ENCODE measurements at regions not wholly inside any gene's neighbourhood (a gene's known extent, or its start where the extent isn't known, plus 50 kb on each side); places are given as distances from the start of the nearest gene placed in this dataset.

- no peak for DNase-seq (ENCODE audit: extremely low read depth in 1 of 4, low spot score in 3 of 4)
- in situ Hi-C loops (cut with MboI) (no loop called here), intact Hi-C loops (cut with micrococcal nuclease) (no loop called here)
- H3K27me3 ChIP-seq (ENCODE audit: control insufficient read depth in 2 of 2, insufficient read depth in 2 of 2, low read length in 2 of 2), result no peaks in the 10 kb centered on the region
- ATAC-seq, result no peak
- WGBS (ENCODE audit: insufficient coverage, low coverage, missing lambda C conversion rate), result 54% methylated on average over 5 of the region's 8 CpGs
- no peaks in the 10 kb centered on the region for H4K20me1 ChIP-seq (replicated peaks; ENCODE audit: control insufficient read depth, insufficient read depth, low read length)
- H3K79me2 ChIP-seq (ENCODE audit: control insufficient read depth, insufficient read depth, low read length), result no peaks in the 10 kb centered on the region
- H3K9me3 ChIP-seq (replicated peaks; ENCODE audit: control insufficient read depth, insufficient read depth, low read depth, low read length), result no peaks in the 10 kb centered on the region
- no peak for FAIRE-seq
- H2AFZ ChIP-seq (ENCODE audit: low read depth, low read length), result no peak overlapping the region
- no peaks in the 10 kb centered on the region for H3K9me1 ChIP-seq (ENCODE audit: control insufficient read depth, insufficient read depth, low read length)
- ChIA-PET CTCF (ENCODE audit: low intra/inter-chr PET ratio) (no interaction called here), POLR2A (no interaction called here)
- no peak overlapping the region for H3K27ac ChIP-seq (ENCODE audit: extremely low read depth, low read depth, low read length)
- no peaks in the 10 kb centered on the region for H3K4me1 ChIP-seq (replicated peaks in 1 of 2; ENCODE audit: control insufficient read depth in 2 of 2, insufficient read depth in 2 of 2, low read length in 2 of 2)
- no peak overlapping the region for H3K4me2 ChIP-seq (ENCODE audit: insufficient read depth, low read length)
- TF ChIP-seq MAFK (IDR thresholded peaks at IDR 0.05; ENCODE audit: low read length), result no peak
- no peak for TF ChIP-seq RBM39 (optimal IDR thresholded peaks at IDR 0.05; ENCODE audit: low read depth, low read length)
- TF ChIP-seq MEF2D (tag; conservative IDR thresholded peaks at IDR 0.05; ENCODE audit: low read depth), result no peak
- TF ChIP-seq SMARCA4 (IDR thresholded peaks at IDR 0.05), result no peak
- no peak for TF ChIP-seq RFX7 (CRISPR knock-in tag; IDR thresholded peaks at IDR 0.05)
- no peak for TF ChIP-seq KAT7 (CRISPR knock-in tag; IDR thresholded peaks at IDR 0.05; ENCODE audit: borderline replicate concordance)
- TF ChIP-seq HDAC2 (IDR thresholded peaks at IDR 0.05), result no peak
- no peak for TF ChIP-seq ZNF57 (CRISPR knock-in tag; IDR thresholded peaks at IDR 0.05)
- no peak for TF ChIP-seq TCF15 (CRISPR knock-in tag; IDR thresholded peaks at IDR 0.05)
- no peak for TF ChIP-seq CBX2 (IDR thresholded peaks at IDR 0.05; ENCODE audit: insufficient read depth, low read length, poor library complexity, severe bottlenecking)
- TF ChIP-seq CHD1 (IDR thresholded peaks at IDR 0.05; ENCODE audit: low read length), result no peak
- no peak for TF ChIP-seq ZBTB17 (CRISPR knock-in tag; IDR thresholded peaks at IDR 0.05)
- TF ChIP-seq FOXA3 (CRISPR knock-in tag; conservative IDR thresholded peaks at IDR 0.05 in 1 of 2, IDR thresholded peaks at IDR 0.05 in 1 of 2), result no peak
- TF ChIP-seq SMARCA5 (IDR thresholded peaks at IDR 0.05), result no peak
- no peak for TF ChIP-seq PHF20 (IDR thresholded peaks at IDR 0.05; ENCODE audit: partially characterized antibody)
- TF ChIP-seq BRD4 (IDR thresholded peaks at IDR 0.05), result no peak
- BruUV-seq (replicated peaks), result no TSS peak
- H3K9ac ChIP-seq (ENCODE audit: insufficient read depth in 1 of 2, low read depth in 2 of 2, low read length in 2 of 2), result no peak overlapping the region
- H3K4me3 ChIP-seq, result no peak overlapping the region
- no peaks in the 10 kb centered on the region for H3K36me3 ChIP-seq (ENCODE audit: control insufficient read depth, insufficient read depth, low read length)
These were observed 121.9 kb downstream of the NDUFA10 start for GRCh38 chr2:239903210-239903609.
